HG03095 (cell line): ENCODE measurements at regions not wholly inside any gene's neighbourhood (a gene's known extent, or its start where the extent isn't known, plus 50 kb on each side); places are given as distances from the start of the nearest gene placed in this dataset.

ENCODE experiments used
- ATAC-seq: cut with Tn5 transposase; IDR thresholded peaks from one replicate; pipeline ENCODE4 v1.9.1; 2021; ENCODE audit warnings: moderate library complexity; ENCODE audit not compliant: unreplicated experiment

- ATAC-seq = no peak
These were observed 73.1 kb upstream of the TTC14 start for GRCh38 chr3:180528843-180529242.

DNA sequence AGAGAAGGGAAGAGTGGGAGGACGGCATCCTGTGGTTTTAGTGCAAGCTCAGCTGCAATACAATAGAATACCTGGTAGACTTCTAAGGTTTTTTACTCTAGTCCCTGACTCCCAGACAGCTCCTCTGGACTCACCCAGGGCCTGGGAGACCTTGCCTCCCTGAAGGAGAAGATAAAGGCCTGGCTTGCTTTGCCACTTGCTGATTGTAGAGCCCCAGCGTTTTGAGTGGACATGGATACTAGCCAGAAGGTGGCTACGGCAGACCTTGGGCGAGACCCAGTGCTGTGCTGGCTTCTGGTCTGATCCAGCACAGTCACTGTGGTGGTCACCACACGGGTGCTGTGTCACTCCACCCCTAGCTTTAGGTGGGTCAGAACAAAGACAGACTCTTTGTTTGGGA is 72.2 kb upstream of the TTC14 start:
- ATAC-seq = no peak

DNA sequence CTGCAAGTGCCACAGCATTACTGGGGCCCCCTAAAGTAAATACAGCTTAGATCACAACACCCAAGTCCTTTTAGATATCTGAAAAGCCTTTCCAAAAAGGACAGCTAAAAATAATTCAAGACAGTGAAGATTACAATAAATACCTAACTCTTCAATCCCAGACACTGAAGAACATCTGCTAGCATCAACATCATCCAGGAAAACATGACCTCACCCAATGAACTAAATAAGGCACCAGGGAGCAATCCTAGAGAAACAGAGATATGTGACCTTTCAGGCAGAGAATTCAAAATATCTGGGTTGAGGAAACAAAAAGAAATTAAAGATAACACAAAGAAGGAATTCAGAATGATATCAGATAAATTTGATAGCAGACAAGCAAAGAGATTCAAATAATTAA is 71.7 kb upstream of the TTC14 start:
- ATAC-seq = no peak

DNA sequence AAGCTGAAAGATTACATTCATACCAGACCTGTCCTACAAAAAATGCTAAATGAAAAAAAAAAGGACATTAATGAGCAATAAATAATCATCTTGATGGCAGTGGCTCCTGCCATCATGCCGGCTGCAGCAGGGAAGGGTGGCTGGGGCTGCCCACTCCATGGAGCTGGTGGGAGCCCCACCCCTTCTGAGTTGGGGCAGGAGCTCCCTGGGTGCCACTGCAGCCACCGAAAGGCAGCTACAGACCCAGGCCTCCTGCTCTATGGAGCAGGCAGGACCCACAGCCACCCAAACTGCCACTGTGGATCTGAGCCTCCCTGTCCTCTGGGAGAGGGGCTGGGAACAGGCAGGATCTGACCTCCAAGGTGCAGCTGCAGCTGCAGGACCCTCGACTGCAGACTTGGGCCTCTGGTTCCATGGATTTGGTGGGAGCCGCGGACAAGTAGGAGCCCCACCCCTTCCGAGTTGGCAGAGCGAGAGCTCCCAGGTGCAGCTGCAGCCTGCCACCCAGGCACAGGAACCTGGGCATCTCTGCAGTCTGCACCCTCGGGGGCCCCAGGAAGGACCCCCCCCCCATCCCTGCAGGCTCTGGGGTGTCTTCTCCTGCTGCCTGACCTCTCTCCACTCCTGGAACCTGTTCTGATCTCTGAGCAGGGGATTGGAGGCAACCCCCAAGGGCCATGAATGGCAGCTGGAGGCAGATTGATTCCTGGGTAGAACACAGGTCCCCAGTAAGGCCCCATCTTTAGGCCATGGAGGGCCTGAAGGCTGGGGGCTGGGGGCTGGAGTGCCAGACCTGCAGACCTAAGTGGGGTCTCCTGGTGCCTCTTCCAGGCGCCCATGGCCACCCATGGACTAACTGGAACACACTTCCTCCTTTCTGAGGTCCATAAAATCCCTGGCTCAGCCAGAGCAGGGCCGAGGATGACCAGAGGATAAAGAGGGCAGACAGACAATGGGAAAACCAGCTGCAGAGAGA is 70.4 kb upstream of the TTC14 start:
- no peak for ATAC-seq

GRCh38 chr3:180534828-180535227 is 67.1 kb upstream of the TTC14 start:
- ATAC-seq = no peak

GRCh38 chr3:180538493-180538892 is 63.5 kb upstream of the TTC14 start:
- ATAC-seq = no peak

DNA sequence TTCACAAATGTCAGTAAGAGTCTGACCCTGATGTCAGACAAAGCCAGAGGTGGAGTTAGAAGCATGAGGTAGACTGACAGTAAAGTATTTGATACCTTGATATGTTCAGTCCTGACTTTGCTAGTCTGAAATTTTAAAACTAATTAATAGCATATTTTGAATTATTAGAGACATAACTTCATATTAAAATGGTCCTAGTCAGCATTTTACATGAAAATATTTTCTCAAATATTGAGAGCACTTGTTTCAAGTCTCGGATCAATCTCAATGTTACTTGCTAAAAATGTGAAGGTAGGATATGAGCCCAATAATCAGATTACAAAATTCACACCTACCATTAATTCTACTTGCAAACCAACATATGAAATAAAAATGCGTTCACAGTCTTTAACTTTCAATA is 58.1 kb upstream of the TTC14 start:
- no peak for ATAC-seq

GRCh38 chr3:180546863-180547262 is 55.1 kb upstream of the TTC14 start:
- ATAC-seq = no peak

DNA sequence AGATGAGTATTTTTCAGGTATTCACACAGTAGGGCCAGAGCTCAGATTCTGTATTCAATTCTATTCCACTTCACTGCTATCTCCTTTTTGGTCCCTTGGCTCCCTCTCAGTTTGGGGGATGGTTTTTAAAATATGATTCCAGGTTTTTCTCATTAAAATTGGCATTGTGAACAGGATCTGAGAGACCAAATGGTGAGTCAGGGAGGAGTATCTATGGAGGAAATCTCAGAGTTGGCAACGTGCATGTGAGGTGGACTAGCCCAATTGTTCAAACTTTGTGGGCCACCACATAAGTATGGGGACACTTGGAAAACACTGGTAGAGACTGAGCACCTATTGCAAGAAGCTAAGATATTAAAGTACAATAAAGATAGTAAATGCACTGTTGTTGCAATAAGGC is 53.9 kb upstream of the TTC14 start:
- no peak for ATAC-seq
